A549 (cell line): ENCODE measurements at regions not wholly inside any gene's neighbourhood (a gene's known extent, or its start where the extent isn't known, plus 50 kb on each side); places are given as distances from the start of the nearest gene placed in this dataset.

Experiments used
- ATAC-seq, 2 experiments: fragments of 200-7000 bp in 1 of 2; fragments of >200 bp in 1 of 2; cut with Nextera tagmentation in 1 of 2; cut with Tn5 transposase in 1 of 2; 3 replicates each; pipeline versions ENCODE4 v1.8.0 to v1.9.1; 2018 to 2020; ENCODE audit warnings: mild to moderate bottlenecking in 1 of 2, moderate library complexity in 1 of 2
- CTCF ChIA-PET: fragments of 300-600 bp; sonication (Branson Sonifier 250); formaldehyde crosslinking; extraction: SDS; loops from one replicate; lab custom pipeline; 2021; ENCODE audit warnings: antibody characterized with exemption, inconsistent platforms; lab: Yijun Ruan, JAX
- POLR2A ChIA-PET: fragments of 350-600 bp; formaldehyde crosslinking; extraction: SDS; loops from one replicate; lab custom pipeline; 2021; ENCODE audit warnings: antibody characterized with exemption, inconsistent platforms; lab: Yijun Ruan, JAX
- DNase-seq, 2 experiments: peaks; one replicate each; pipeline versions ENCODE4 v3.0.0 to v3.0.0-alpha.2; 2011 to 2016; ENCODE audit warnings: low read depth in 1 of 2, low spot score in 1 of 2
- FAIRE-seq: peaks from 2 replicates; lab custom pipeline; 2011; peaks lifted over from hg19 to GRCh38; lab: Jason Lieb, UNC
- H3K27ac ChIP-seq, 2 experiments: fragments of >200 bp; sonication (Bioruptor Twin); formaldehyde crosslinking; 3 replicates each; pipeline ENCODE4 v1.5.1; 2016 to 2017
- H3K4me1 ChIP-seq: fragments of >200 bp; sonication (Bioruptor Twin); formaldehyde crosslinking; 3 replicates; pipeline ENCODE4 v1.6.1; 2016
- H3K4me2 ChIP-seq: fragments of >200 bp; sonication (Bioruptor Twin); formaldehyde crosslinking; 3 replicates; pipeline ENCODE4 v1.6.1; 2016
- H3K4me3 ChIP-seq: fragments of >200 bp; sonication (Bioruptor Twin); formaldehyde crosslinking; 3 replicates; pipeline ENCODE4 v1.5.1; 2016
- H3K9me3 ChIP-seq: fragments of >200 bp; sonication (Bioruptor Twin); formaldehyde crosslinking; 3 replicates; pipeline ENCODE4 v1.6.1; 2016
- CBX2 ChIP-seq: fragments of 200-600 bp; sonication (generic); IDR thresholded peaks from 2 replicates; pipeline ENCODE4 v1.6.1; 2016; ENCODE audit warnings: low read depth, mild to moderate bottlenecking, borderline replicate concordance
- EHF ChIP-seq: fragments of 250-450 bp; sonication (Bioruptor Pico); IDR thresholded peaks from 2 replicates; pipeline ENCODE4 v1.5.0; 2020; ENCODE audit warnings: mild to moderate bottlenecking
- EHMT2 ChIP-seq: fragments of 200-600 bp; sonication (generic); IDR thresholded peaks from 2 replicates; pipeline ENCODE4 v1.6.1; 2016; ENCODE audit warnings: antibody characterized with exemption, low read depth, mild to moderate bottlenecking, moderate library complexity
- FOSL2 ChIP-seq, 2 experiments: fragments of 450-650 bp in 1 of 2; fragments of >200 bp in 1 of 2; sonication (Bioruptor Twin) in 1 of 2; formaldehyde crosslinking; IDR thresholded peaks; 2 replicates each; pipeline versions ENCODE4 v1.5.0 to v1.6.1; 2016 to 2020; ENCODE audit warnings: mild to moderate bottlenecking in 1 of 2, moderate library complexity in 1 of 2
- FOXS1 ChIP-seq: fragments of 250-450 bp; sonication (Bioruptor Pico); IDR thresholded peaks from 2 replicates; pipeline ENCODE4 v1.5.0; 2020; ENCODE audit warnings: mild to moderate bottlenecking, moderate library complexity
- GATA3 ChIP-seq: IDR thresholded peaks from 2 replicates; pipeline ENCODE4 v1.6.1; 2012; ENCODE audit warnings: borderline replicate concordance
- HMGXB4 ChIP-seq: fragments of 250-450 bp; sonication (Bioruptor Pico); IDR thresholded peaks from 2 replicates; pipeline ENCODE4 v1.5.0; 2021; ENCODE audit warnings: mild to moderate bottlenecking, moderate library complexity, borderline replicate concordance
- JUN ChIP-seq, 2 experiments: fragments of >200 bp; sonication (Bioruptor Twin); formaldehyde crosslinking; IDR thresholded peaks; 2 replicates in 1 of 2; 3 replicates in 1 of 2; pipeline ENCODE4 v1.6.1; 2016 to 2017
- JUNB ChIP-seq: fragments of >200 bp; sonication (Bioruptor Twin); formaldehyde crosslinking; IDR thresholded peaks from 2 replicates; pipeline ENCODE4 v1.6.1; 2016
- MYC ChIP-seq: IDR thresholded peaks from 2 replicates; pipeline ENCODE4 v1.6.1; 2012; ENCODE audit warnings: mild to moderate bottlenecking, inconsistent platforms, low read length, improper control_type of control experiment, borderline replicate concordance
- SMC3 ChIP-seq: fragments of >200 bp; sonication (Bioruptor Twin); formaldehyde crosslinking; IDR thresholded peaks from 3 replicates; pipeline ENCODE4 v1.6.1; 2018; ENCODE audit warnings: inconsistent platforms
- TFCP2L1 ChIP-seq: fragments of 250-450 bp; sonication (Bioruptor Pico); IDR thresholded peaks from 2 replicates; pipeline ENCODE4 v1.5.0; 2021; ENCODE audit warnings: mild to moderate bottlenecking
- ZC3H11A ChIP-seq: fragments of 450-650 bp; IDR thresholded peaks from 2 replicates; pipeline ENCODE4 v1.6.1; 2014; ENCODE audit warnings: antibody characterized with exemption, mild to moderate bottlenecking
- WGBS: methylation state at CpG from one replicate; pipeline ENCODE4 v1.1.6; 2017; ENCODE audit errors: missing lambda C conversion rate; 5-methylcytosine and 5-hydroxymethylcytosine counted together
- TF ChIP-seq, protein P1 (sequence below): fragments of 200-600 bp; sonication (generic); IDR thresholded peaks from 2 replicates; pipeline ENCODE4 v1.6.1; 2016; ENCODE audit warnings: antibody characterized with exemption, mild to moderate bottlenecking, moderate library complexity
- TF ChIP-seq, protein P2 (sequence below): fragments of >200 bp; sonication (Bioruptor Twin); formaldehyde crosslinking; IDR thresholded peaks from 2 replicates; pipeline ENCODE4 v1.6.1; 2016
- TF ChIP-seq, protein P3 (sequence below): fragments of >200 bp; sonication (Bioruptor Twin); formaldehyde crosslinking; IDR thresholded peaks from 3 replicates; pipeline ENCODE4 v1.6.1; 2016

- no peaks in the 10 kb centered on the region for H3K4me1 ChIP-seq
- H3K27ac ChIP-seq: no peak overlapping the region
- no peak overlapping the region for H3K4me3 ChIP-seq
- H3K4me2 ChIP-seq: no peak overlapping the region
- no peak for TF ChIP-seq SMC3
- no peak for TF ChIP-seq TFCP2L1 (CRISPR knock-in tag)
- DNase-seq: no peak
- WGBS: 53% methylated on average over 1 of the region's 1 CpG
- no peak for ATAC-seq
- CTCF ChIA-PET: no interaction called here
- POLR2A ChIA-PET: no interaction called here
- H3K9me3 ChIP-seq: no peaks in the 10 kb centered on the region
- no peak for FAIRE-seq
These were observed 67.4 kb upstream of the SMAD1 start for GRCh38 chr4:145414226-145414625.

- Histone ChIP-seq H3K9me3 (no peaks in the 10 kb centered on the region), H3K4me1 (no peaks in the 10 kb centered on the region), H3K27ac (no peak overlapping the region), H3K4me2 (no peak overlapping the region), H3K4me3 (no peak overlapping the region)
- CTCF ChIA-PET: no interaction called here
- DNase-seq (no peak), FAIRE-seq (no peak), ATAC-seq (no peak)
- no peak for TF ChIP-seq JUN (IDR thresholded peaks at IDR 0.05)
- no peak for TF ChIP-seq JUNB
- TF ChIP-seq FOXS1 (CRISPR knock-in tag): no peak
- TF ChIP-seq ZC3H11A: no peak
- TF ChIP-seq, protein P1, sequence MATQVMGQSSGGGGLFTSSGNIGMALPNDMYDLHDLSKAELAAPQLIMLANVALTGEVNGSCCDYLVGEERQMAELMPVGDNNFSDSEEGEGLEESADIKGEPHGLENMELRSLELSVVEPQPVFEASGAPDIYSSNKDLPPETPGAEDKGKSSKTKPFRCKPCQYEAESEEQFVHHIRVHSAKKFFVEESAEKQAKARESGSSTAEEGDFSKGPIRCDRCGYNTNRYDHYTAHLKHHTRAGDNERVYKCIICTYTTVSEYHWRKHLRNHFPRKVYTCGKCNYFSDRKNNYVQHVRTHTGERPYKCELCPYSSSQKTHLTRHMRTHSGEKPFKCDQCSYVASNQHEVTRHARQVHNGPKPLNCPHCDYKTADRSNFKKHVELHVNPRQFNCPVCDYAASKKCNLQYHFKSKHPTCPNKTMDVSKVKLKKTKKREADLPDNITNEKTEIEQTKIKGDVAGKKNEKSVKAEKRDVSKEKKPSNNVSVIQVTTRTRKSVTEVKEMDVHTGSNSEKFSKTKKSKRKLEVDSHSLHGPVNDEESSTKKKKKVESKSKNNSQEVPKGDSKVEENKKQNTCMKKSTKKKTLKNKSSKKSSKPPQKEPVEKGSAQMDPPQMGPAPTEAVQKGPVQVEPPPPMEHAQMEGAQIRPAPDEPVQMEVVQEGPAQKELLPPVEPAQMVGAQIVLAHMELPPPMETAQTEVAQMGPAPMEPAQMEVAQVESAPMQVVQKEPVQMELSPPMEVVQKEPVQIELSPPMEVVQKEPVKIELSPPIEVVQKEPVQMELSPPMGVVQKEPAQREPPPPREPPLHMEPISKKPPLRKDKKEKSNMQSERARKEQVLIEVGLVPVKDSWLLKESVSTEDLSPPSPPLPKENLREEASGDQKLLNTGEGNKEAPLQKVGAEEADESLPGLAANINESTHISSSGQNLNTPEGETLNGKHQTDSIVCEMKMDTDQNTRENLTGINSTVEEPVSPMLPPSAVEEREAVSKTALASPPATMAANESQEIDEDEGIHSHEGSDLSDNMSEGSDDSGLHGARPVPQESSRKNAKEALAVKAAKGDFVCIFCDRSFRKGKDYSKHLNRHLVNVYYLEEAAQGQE: no peak
- POLR2A ChIA-PET: no interaction called here
These were observed 74.7 kb upstream of the SMAD1 start for GRCh38 chr4:145406970-145407369.

- DNase-seq: no peak
- CTCF ChIA-PET: no interaction called here
- FAIRE-seq: no peak
- H3K4me1 ChIP-seq: no peaks in the 10 kb centered on the region
- no peak for ATAC-seq
- no peak overlapping the region for H3K27ac ChIP-seq
- WGBS: 19% methylated on average over 3 of the region's 3 CpGs
- H3K4me3 ChIP-seq: no peak overlapping the region
- H3K4me2 ChIP-seq: no peak overlapping the region
- POLR2A ChIA-PET: no interaction called here
- no peaks in the 10 kb centered on the region for H3K9me3 ChIP-seq
- TF ChIP-seq MYC (no peak), GATA3 (no peak), HMGXB4 (CRISPR knock-in tag) (no peak), EHF (CRISPR knock-in tag) (no peak), EHMT2 (no peak), CBX2 (no peak), FOSL2 (IDR thresholded peaks at IDR 0.05) (no peak), FOSL2 (CRISPR knock-in tag; IDR thresholded peaks at IDR 0.05) (no peak)
- TF ChIP-seq, protein P2, sequence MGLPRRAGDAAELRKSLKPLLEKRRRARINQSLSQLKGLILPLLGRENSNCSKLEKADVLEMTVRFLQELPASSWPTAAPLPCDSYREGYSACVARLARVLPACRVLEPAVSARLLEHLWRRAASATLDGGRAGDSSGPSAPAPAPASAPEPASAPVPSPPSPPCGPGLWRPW: no peak
- TF ChIP-seq, protein P3, sequence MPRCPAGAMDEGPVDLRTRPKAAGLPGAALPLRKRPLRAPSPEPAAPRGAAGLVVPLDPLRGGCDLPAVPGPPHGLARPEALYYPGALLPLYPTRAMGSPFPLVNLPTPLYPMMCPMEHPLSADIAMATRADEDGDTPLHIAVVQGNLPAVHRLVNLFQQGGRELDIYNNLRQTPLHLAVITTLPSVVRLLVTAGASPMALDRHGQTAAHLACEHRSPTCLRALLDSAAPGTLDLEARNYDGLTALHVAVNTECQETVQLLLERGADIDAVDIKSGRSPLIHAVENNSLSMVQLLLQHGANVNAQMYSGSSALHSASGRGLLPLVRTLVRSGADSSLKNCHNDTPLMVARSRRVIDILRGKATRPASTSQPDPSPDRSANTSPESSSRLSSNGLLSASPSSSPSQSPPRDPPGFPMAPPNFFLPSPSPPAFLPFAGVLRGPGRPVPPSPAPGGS: no peak
These were observed 76.9 kb upstream of the SMAD1 start for GRCh38 chr4:145404761-145405160.
